Adrenal gland (tissue), 9 donors: ENCODE measurements at regions not wholly inside any gene's neighbourhood (a gene's known extent, or its start where the extent isn't known, plus 50 kb on each side); places are given as distances from the start of the nearest gene placed in this dataset.

Source experiments
- DNase-seq, 7 donors: peaks; one replicate each; pipeline ENCODE4 v3.0.0-alpha.2; 2019 to 2020
- H3K27ac ChIP-seq, 5 donors: fragments of 200-600 bp; sonication (generic) in 4 of 5; 1 replicate in 3 of 5; 2 replicates in 2 of 5; pipeline versions ENCODE4 v1.5.1 to v1.8.0; 2016 to 2020; ENCODE audit warnings: mild to moderate bottlenecking in 1 of 5
- H3K27me3 ChIP-seq: fragments of 200-600 bp; 2 replicates; pipeline ENCODE4 v1.8.0; 2021
- H3K36me3 ChIP-seq, 2 donors: fragments of 200-600 bp; replicated peaks in 1 of 2; 1 replicate in 1 of 2; 2 replicates in 1 of 2; pipeline versions ENCODE4 v1.5.1 to v1.8.0; 2018 to 2022
- H3K4me1 ChIP-seq, 2 donors: fragments of 200-600 bp; replicated peaks in 1 of 2; 1 replicate in 1 of 2; 2 replicates in 1 of 2; pipeline versions ENCODE4 v1.5.1 to v1.8.0; 2018 to 2021
- H3K4me3 ChIP-seq, 4 donors: fragments of 200-600 bp; sonication (generic) in 3 of 4; one replicate each; pipeline ENCODE4 v1.5.1; 2016 to 2018
- H3K9me3 ChIP-seq, 3 donors: fragments of 200-600 bp; sonication (generic) in 1 of 3; replicated peaks in 1 of 3; 1 replicate in 2 of 3; 2 replicates in 1 of 3; pipeline versions ENCODE4 v1.5.1 to v1.8.0; 2016 to 2021
- POLR2A ChIP-seq, 2 donors: fragments of 450-650 bp; IDR thresholded peaks; one replicate each; pipeline ENCODE4 v1.6.1; 2017; ENCODE audit warnings: antibody characterized with exemption in 2 of 2, mild to moderate bottlenecking in 2 of 2, moderate library complexity in 1 of 2
- WGBS, 4 donors: extraction: QIAGEN DNeasy Blood & Tissue Kit in 2 of 4; methylation state at CpG; one replicate each; pipeline versions ENCODE4 v1.1.5 to v1.1.7; 2013 to 2017; 5-methylcytosine and 5-hydroxymethylcytosine counted together
- intact Hi-C, 2 donors: fragments of 100-400 bp; cut with DNase I; formaldehyde crosslinking; loops; one replicate each; pipeline versions ENCODE4 v1.14.1 to v1.15.0; 2022 to 2023
- TF ChIP-seq, protein P1 (sequence below), 6 experiments: fragments of 450-650 bp in 4 of 6; fragments of 200-600 bp in 2 of 6; sonication (generic) in 1 of 6; IDR thresholded peaks; 1 replicate in 5 of 6; 2 replicates in 1 of 6; pipeline versions ENCODE4 v1.5.1 to v1.8.0; 2016 to 2021; ENCODE audit warnings: antibody characterized with exemption in 6 of 6, mild to moderate bottlenecking in 2 of 6, moderate library complexity in 1 of 6
- donor health status: healthy with polysubstance abuse.
- donor health status: Bipolar disorder and iron deficiency.
- donor health status: DM: yes; HTN: yes; CAD: no.
- donor health status: DM: no; HTN: no; CAD: no.
- donor health status: DM: no; HTN: no; CAD: no.

DNA sequence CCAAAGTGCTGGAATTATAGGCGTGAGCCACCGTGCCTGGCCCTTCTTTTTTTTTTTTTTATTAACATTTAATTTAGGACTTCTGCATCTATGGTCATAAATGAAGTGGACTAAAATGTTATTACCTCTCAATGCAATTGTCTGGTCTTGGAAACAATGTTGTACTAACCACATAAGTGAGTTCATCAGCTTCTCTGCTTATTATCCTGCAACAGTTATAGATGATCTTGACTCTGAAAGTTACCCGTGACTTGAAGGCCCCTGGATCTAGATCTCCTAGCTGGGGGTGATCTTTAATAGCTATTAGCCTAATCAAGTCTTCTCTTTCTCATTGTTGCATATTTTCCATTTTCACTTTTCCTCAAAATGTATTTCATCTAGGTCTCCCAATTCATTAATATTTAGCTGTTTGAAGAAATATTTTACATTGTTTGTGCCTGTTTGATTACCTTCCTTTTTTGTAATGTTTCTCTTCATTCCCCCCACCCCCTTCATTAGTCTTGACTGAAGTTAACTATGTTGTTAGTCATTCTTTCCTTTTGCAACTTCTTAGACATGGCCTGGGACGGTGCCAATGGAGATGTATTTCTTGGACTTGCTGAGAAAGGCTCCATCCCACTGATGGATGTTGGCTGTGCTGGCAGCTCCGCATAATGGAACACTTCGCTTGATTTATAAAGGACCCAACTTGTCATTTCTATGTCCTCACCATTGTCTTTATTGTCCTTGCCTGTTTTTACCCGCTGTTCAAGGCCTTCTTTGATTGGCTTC is 141.6 kb upstream of the RIOK3 start:
- WGBS, 4 donors = 41 to 52% (median 47%) methylated on average over 7 of the region's 7 CpGs
- H3K36me3 ChIP-seq = no peaks in the 10 kb centered on the region
- H3K27me3 ChIP-seq = no peaks in the 10 kb centered on the region
- intact Hi-C loops = no loop called here
- peak overlapping the region; percentile 81 to 90 (median 86) for H3K27ac ChIP-seq
- peaks cover 12 to 19% of the 10 kb centered on the region in 2 donors for H3K4me1 ChIP-seq
- H3K4me3 ChIP-seq = no peak overlapping the region
- H3K9me3 ChIP-seq = no peaks in the 10 kb centered on the region
- TF ChIP-seq, protein P1, sequence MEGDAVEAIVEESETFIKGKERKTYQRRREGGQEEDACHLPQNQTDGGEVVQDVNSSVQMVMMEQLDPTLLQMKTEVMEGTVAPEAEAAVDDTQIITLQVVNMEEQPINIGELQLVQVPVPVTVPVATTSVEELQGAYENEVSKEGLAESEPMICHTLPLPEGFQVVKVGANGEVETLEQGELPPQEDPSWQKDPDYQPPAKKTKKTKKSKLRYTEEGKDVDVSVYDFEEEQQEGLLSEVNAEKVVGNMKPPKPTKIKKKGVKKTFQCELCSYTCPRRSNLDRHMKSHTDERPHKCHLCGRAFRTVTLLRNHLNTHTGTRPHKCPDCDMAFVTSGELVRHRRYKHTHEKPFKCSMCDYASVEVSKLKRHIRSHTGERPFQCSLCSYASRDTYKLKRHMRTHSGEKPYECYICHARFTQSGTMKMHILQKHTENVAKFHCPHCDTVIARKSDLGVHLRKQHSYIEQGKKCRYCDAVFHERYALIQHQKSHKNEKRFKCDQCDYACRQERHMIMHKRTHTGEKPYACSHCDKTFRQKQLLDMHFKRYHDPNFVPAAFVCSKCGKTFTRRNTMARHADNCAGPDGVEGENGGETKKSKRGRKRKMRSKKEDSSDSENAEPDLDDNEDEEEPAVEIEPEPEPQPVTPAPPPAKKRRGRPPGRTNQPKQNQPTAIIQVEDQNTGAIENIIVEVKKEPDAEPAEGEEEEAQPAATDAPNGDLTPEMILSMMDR (IDR thresholded peaks at IDR 0.05) = no peak
- TF ChIP-seq POLR2A (IDR thresholded peaks at IDR 0.05) = no peak
- peak; percentile 79 to 96 (median 94) for DNase-seq

DNA sequence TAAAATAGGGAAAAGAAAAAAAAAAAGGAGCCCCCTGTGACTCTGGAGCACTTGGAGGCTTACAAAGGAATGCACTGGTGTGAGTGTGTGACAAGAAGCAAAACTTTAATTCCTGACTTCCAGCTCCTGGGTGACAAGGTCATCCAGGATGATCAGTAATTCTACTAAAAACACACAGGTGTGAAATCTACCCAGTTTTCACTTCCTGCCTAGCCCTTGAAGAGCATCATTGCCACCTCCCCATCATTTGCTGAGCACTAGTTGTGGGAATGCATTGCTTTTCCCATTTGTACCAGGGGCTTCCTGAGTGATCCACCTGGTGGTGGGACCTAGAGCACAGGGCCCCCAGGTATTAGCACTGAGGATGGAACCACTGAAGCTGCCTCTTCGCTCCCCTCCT is 139.7 kb upstream of the RIOK3 start:
- peaks cover 12 to 19% of the 10 kb centered on the region in 2 donors for H3K4me1 ChIP-seq
- TF ChIP-seq, protein P1 (IDR thresholded peaks at IDR 0.05) = no peak
- no peak for TF ChIP-seq POLR2A (IDR thresholded peaks at IDR 0.05)
- H3K27ac ChIP-seq = no peak overlapping the region
- no peak for DNase-seq
- no peaks in the 10 kb centered on the region for H3K9me3 ChIP-seq
- WGBS, 4 donors = 93 to 100% (median 97%) methylated on average over 1 of the region's 1 CpG; no CpG with 5 or more reads in 1 of the 4 donors
- intact Hi-C loops = no loop called here
- H3K27me3 ChIP-seq = no peaks in the 10 kb centered on the region
- no peak overlapping the region for H3K4me3 ChIP-seq
- no peaks in the 10 kb centered on the region for H3K36me3 ChIP-seq

DNA sequence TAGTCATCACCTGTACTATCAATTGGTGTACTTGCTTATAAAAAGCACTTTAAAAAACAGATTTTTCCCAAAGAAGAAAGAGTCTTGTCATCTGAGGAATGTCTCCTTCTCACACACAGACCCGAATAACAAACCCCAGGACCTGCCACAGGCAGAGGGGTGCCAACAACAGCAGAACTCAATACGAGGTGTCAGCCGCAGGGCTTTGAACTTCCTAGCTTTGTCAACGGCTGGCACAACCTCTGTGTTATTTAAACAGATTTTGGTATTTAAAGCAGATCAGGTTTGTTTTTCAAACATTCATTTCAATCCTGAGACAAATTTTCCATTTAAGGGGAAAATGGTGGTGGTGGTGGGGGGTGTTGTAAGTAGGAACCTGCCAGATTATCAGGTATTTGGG is 138.4 kb upstream of the RIOK3 start:
- intact Hi-C loops = no loop called here
- DNase-seq = no peak
- no peaks in the 10 kb centered on the region for H3K27me3 ChIP-seq
- no peak overlapping the region for H3K27ac ChIP-seq
- 89 to 93% (median 91%) methylated on average over 4 of the region's 4 CpGs for WGBS, 4 donors
- no peak for TF ChIP-seq POLR2A (IDR thresholded peaks at IDR 0.05)
- TF ChIP-seq, protein P1 (IDR thresholded peaks at IDR 0.05) = no peak
- no peaks in the 10 kb centered on the region for H3K36me3 ChIP-seq
- peaks cover 12 to 18% of the 10 kb centered on the region in 2 donors for H3K4me1 ChIP-seq
- H3K4me3 ChIP-seq = no peak overlapping the region
- H3K9me3 ChIP-seq = no peaks in the 10 kb centered on the region

DNA sequence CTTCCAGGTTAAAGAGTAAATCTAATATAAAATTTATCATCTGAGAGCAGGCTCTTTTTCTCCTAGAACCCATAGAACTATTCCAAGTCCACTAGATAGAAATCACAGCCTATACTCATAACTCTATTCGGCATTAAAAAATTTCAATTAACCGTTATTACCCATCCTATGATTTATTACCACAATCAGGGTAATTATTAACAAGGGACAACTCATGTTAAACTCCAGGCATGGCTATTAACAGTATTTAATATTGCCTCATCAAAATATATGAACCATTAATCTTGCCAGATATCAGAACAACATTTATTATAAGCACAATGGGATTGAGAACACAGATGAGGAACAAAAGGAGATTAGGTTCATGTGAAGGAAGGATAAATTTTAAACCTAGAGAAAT is 136.8 kb upstream of the RIOK3 start:
- H3K9me3 ChIP-seq = no peaks in the 10 kb centered on the region
- no peak overlapping the region for H3K27ac ChIP-seq
- peaks cover 11 to 12% of the 10 kb centered on the region in 2 donors for H3K4me1 ChIP-seq
- H3K4me3 ChIP-seq = no peak overlapping the region
- intact Hi-C loops = no loop called here
- no peak for DNase-seq
- H3K27me3 ChIP-seq = no peaks in the 10 kb centered on the region
- 86 to 91% (median 89%) methylated on average over 2 of the region's 2 CpGs for WGBS, 4 donors
- no peak for TF ChIP-seq POLR2A (IDR thresholded peaks at IDR 0.05)
- TF ChIP-seq, protein P1 (IDR thresholded peaks at IDR 0.05) = no peak
- no peaks in the 10 kb centered on the region for H3K36me3 ChIP-seq
